ENCODE measurements at regions not wholly inside any gene's neighbourhood (a gene's known extent, or its start where the extent isn't known, plus 50 kb on each side); places are given as distances from the start of the nearest gene placed in this dataset.
A peak's percentile ranks its signal among the peaks of the same experiment; 100 is the strongest.

- 49 to 61% (median 50%) methylated on average over 3 of the region's 3 CpGs for WGBS, 5 donors
- TF ChIP-seq POLR2A (IDR thresholded peaks at IDR 0.05), result no peak
- TF ChIP-seq POLR2AphosphoS5 (IDR thresholded peaks at IDR 0.05), result no peak
- TF ChIP-seq EP300 (IDR thresholded peaks at IDR 0.05), result no peak
- peak in 1 of 2 donors; percentile 31 for DNase-seq
- no peaks in the 10 kb centered on the region for H3K4me1 ChIP-seq
- no peak overlapping the region for H3K27ac ChIP-seq
- H3K27me3 ChIP-seq, result peaks cover 0 to 11% (median 0%) of the 10 kb centered on the region in 3 donors
- H3K9me3 ChIP-seq, result peaks cover 0 to 8% (median 5%) of the 10 kb centered on the region in 4 donors
- intact Hi-C loops (cut with DNase I; ENCODE audit: low total_unique reads), result no loop called here
- no peak overlapping the region for H3K4me3 ChIP-seq
- no peaks in the 10 kb centered on the region for H3K36me3 ChIP-seq
Observed at GRCh38 chr18:77360315-77361190, 110.9 kb downstream of the GALR1 start.

GRCh38 chr18:77361382-77361781 lies 111.7 kb downstream of the GALR1 start:
- intact Hi-C loops (cut with DNase I; ENCODE audit: low total_unique reads), result no loop called here
- no peak overlapping the region for H3K4me3 ChIP-seq
- H3K36me3 ChIP-seq, result no peaks in the 10 kb centered on the region
- peaks cover 0 to 8% (median 5%) of the 10 kb centered on the region in 4 donors for H3K9me3 ChIP-seq
- peaks cover 0 to under 1% (median 0%) of the 10 kb centered on the region in 4 donors for H3K4me1 ChIP-seq
- WGBS, 5 donors, result 22 to 50% (median 39%) methylated on average over 1 of the region's 1 CpG
- no peak for DNase-seq
- H3K27me3 ChIP-seq, result peaks cover 0 to 14% (median 0%) of the 10 kb centered on the region in 3 donors
- H3K27ac ChIP-seq, result no peak overlapping the region
- TF ChIP-seq CTCF (IDR thresholded peaks at IDR 0.05) (no peak), POLR2A (IDR thresholded peaks at IDR 0.05) (no peak), EP300 (IDR thresholded peaks at IDR 0.05) (no peak), POLR2AphosphoS5 (IDR thresholded peaks at IDR 0.05) (no peak)

- TF ChIP-seq EP300 (IDR thresholded peaks at IDR 0.05), result no peak
- no peak for TF ChIP-seq POLR2AphosphoS5 (IDR thresholded peaks at IDR 0.05)
- TF ChIP-seq POLR2A (IDR thresholded peaks at IDR 0.05), result no peak
- no peak for TF ChIP-seq CTCF (IDR thresholded peaks at IDR 0.05)
- H3K36me3 ChIP-seq, result no peaks in the 10 kb centered on the region
- no peak overlapping the region for H3K27ac ChIP-seq
- no peak overlapping the region for H3K4me3 ChIP-seq
- DNase-seq, result no peak
- H3K27me3 ChIP-seq, result peaks cover 0 to 8% (median 3%) of the 10 kb centered on the region in 3 donors
- intact Hi-C loops (cut with DNase I; ENCODE audit: low total_unique reads), result no loop called here
- H3K9me3 ChIP-seq, result peaks cover 11 to 25% (median 16%) of the 10 kb centered on the region in 4 donors
- H3K4me1 ChIP-seq, result peaks cover 0 to 16% (median 6%) of the 10 kb centered on the region in 4 donors
- WGBS, 5 donors, result 65 to 91% (median 80%) methylated on average over 2 of the region's 2 CpGs
Observed at GRCh38 chr18:77365667-77366066, 116.0 kb downstream of the GALR1 start.

GRCh38 chr18:77366067-77366719 lies 116.5 kb downstream of the GALR1 start:
- Histone ChIP-seq H3K36me3 (no peaks in the 10 kb centered on the region), H3K27ac (no peak overlapping the region), H3K4me3 (no peak overlapping the region), H3K27me3 (peaks cover 0 to 8% (median 3%) of the 10 kb centered on the region in 3 donors), H3K4me1 (peaks cover 0 to 16% (median 6%) of the 10 kb centered on the region in 4 donors), H3K9me3 (peaks cover 11 to 25% (median 16%) of the 10 kb centered on the region in 4 donors)
- WGBS, 5 donors, result 69 to 80% (median 76%) methylated on average over 11 of the region's 11 CpGs
- intact Hi-C loops (cut with DNase I; ENCODE audit: low total_unique reads), result no loop called here
- no peak for DNase-seq
- no peak for TF ChIP-seq POLR2AphosphoS5 (IDR thresholded peaks at IDR 0.05)
- TF ChIP-seq CTCF (IDR thresholded peaks at IDR 0.05), result no peak
- TF ChIP-seq EP300 (IDR thresholded peaks at IDR 0.05), result no peak
- TF ChIP-seq POLR2A (IDR thresholded peaks at IDR 0.05), result no peak
